H54 (cell line): ENCODE measurements at regions not wholly inside any gene's neighbourhood (a gene's known extent, or its start where the extent isn't known, plus 50 kb on each side); places are given as distances from the start of the nearest gene placed in this dataset.

Source experiments
- DNase-seq: peaks from one replicate; pipeline ENCODE4 v3.0.0; 2011; ENCODE audit warnings: low spot score, mixed read lengths; ENCODE audit not compliant: insufficient read length
- FAIRE-seq: peaks from 3 replicates; lab custom pipeline; 2011; peaks lifted over from hg19 to GRCh38; lab: Jason Lieb, UNC
- POLR2A ChIP-seq: IDR thresholded peaks from 2 replicates; pipeline ENCODE4 v1.6.1; 2011; ENCODE audit warnings: low read depth, mild to moderate bottlenecking, low read length

- DNase-seq (no peak), FAIRE-seq (no peak)
- TF ChIP-seq POLR2A, result no peak
Measured at GRCh38 chr12:77325511-77326236, 260.3 kb upstream of the E2F7 start.

GRCh38 chr12:77324763-77325468 is 259.5 kb upstream of the E2F7 start:
- DNase-seq, result peak; percentile 55
- FAIRE-seq, result no peak

GRCh38 chr12:77324416-77324762 is 259.0 kb upstream of the E2F7 start:
- no peak for DNase-seq
- no peak for TF ChIP-seq POLR2A
- no peak for FAIRE-seq

More at GRCh38 chr12:77324763-77325468, 259.5 kb upstream of the E2F7 start:
- 0 out of 2 replicates have a peak, but pooled peaks have one; percentile 12 for TF ChIP-seq POLR2A

- FAIRE-seq, result no peak
Measured at GRCh38 chr12:77323788-77324415, 258.5 kb upstream of the E2F7 start.

GRCh38 chr12:77319166-77319565 is 253.8 kb upstream of the E2F7 start:
- DNase-seq, result no peak
- no peak for FAIRE-seq
- TF ChIP-seq POLR2A, result no peak

More at GRCh38 chr12:77323788-77324415, 258.5 kb upstream of the E2F7 start:
- no peak for DNase-seq
- no peak for TF ChIP-seq POLR2A

GRCh38 chr12:77315407-77315806 is 250.0 kb upstream of the E2F7 start:
- FAIRE-seq (no peak), DNase-seq (no peak)
- no peak for TF ChIP-seq POLR2A

GRCh38 chr12:77314378-77315052 is 249.1 kb upstream of the E2F7 start:
- DNase-seq (no peak), FAIRE-seq (no peak)
- TF ChIP-seq POLR2A, result no peak

- FAIRE-seq (no peak), DNase-seq (no peak)
- TF ChIP-seq POLR2A, result no peak
Measured at GRCh38 chr12:77308056-77308455, 242.7 kb upstream of the E2F7 start.

- DNase-seq (no peak), FAIRE-seq (no peak)
- no peak for TF ChIP-seq POLR2A
Measured at GRCh38 chr12:77300811-77301210, 235.4 kb upstream of the E2F7 start.

- no peak for DNase-seq
- no peak for TF ChIP-seq POLR2A
- FAIRE-seq, result no peak
Measured at GRCh38 chr12:77299910-77300669, 234.7 kb upstream of the E2F7 start.

- FAIRE-seq (no peak), DNase-seq (no peak)
- no peak for TF ChIP-seq POLR2A
Measured at GRCh38 chr12:77299001-77299400, 233.6 kb upstream of the E2F7 start.

GRCh38 chr12:77294016-77294415 is 228.6 kb upstream of the E2F7 start:
- DNase-seq, result no peak
- TF ChIP-seq POLR2A, result no peak
- FAIRE-seq, result no peak

- TF ChIP-seq POLR2A, result no peak
- no peak for FAIRE-seq
- DNase-seq, result no peak
Measured at GRCh38 chr12:77274926-77275325, 209.6 kb upstream of the E2F7 start.

GRCh38 chr12:77273898-77274297 is 208.5 kb upstream of the E2F7 start:
- no peak for TF ChIP-seq POLR2A
- FAIRE-seq, result no peak

More at GRCh38 chr12:77273898-77274297, 208.5 kb upstream of the E2F7 start:
- no peak for DNase-seq
